Activated CD8-positive, alpha-beta T cell treated with anti-CD3 and anti-CD28 coated beads for 36 hours (primary cell): ENCODE measurements at regions not wholly inside any gene's neighbourhood (a gene's known extent, or its start where the extent isn't known, plus 50 kb on each side); places are given as distances from the start of the nearest gene placed in this dataset.

Experiments
- ATAC-seq: fragments of 200-7000 bp; cut with Tn5 transposase; one replicate; pipeline ENCODE4 v1.10.0; 2021; ENCODE audit warnings: mild to moderate bottlenecking, moderate library complexity
- CTCF ChIA-PET: fragments of 350-600 bp; sonication (Branson Sonifier 250); formaldehyde crosslinking; loops from one replicate; lab custom pipeline; 2021; ENCODE audit warnings: antibody characterized with exemption; lab: Charles Lee
- POLR2A ChIA-PET: fragments of 350-600 bp; sonication (Branson Sonifier 250); formaldehyde crosslinking; loops from one replicate; lab custom pipeline; 2021; ENCODE audit warnings: antibody characterized with exemption; lab: Charles Lee
- DNase-seq: peaks from one replicate; pipeline ENCODE4 v3.0.0-alpha.2; 2020
- H3K27ac Mint-ChIP-seq: one replicate; pipeline ENCODE4 v1.8.0; 2021; ENCODE audit warnings: mild to moderate bottlenecking, mixed read lengths
- H3K27me3 Mint-ChIP-seq: one replicate; pipeline ENCODE4 v1.8.0; 2021; ENCODE audit warnings: mixed read lengths
- H3K36me3 Mint-ChIP-seq: one replicate; pipeline ENCODE4 v1.8.0; 2021; ENCODE audit warnings: low read depth, mixed read lengths
- H3K4me1 Mint-ChIP-seq: one replicate; pipeline ENCODE4 v1.8.0; 2021; ENCODE audit warnings: low read depth, mixed read lengths
- H3K4me3 Mint-ChIP-seq: one replicate; pipeline ENCODE4 v1.8.0; 2021; ENCODE audit warnings: mild to moderate bottlenecking, moderate library complexity, mixed read lengths
- H3K9me3 Mint-ChIP-seq: one replicate; pipeline ENCODE4 v1.8.0; 2021; ENCODE audit warnings: mixed read lengths
- intact Hi-C: fragments of 100-400 bp; cut with micrococcal nuclease; formaldehyde crosslinking; loops from one replicate; pipeline ENCODE4 v1.10.0; 2022
- TF ChIP-seq, protein P1 (sequence below): fragments of 200-600 bp; IDR thresholded peaks from one replicate; pipeline ENCODE4 v1.8.0; 2022; ENCODE audit warnings: antibody characterized with exemption, mild to moderate bottlenecking

DNA sequence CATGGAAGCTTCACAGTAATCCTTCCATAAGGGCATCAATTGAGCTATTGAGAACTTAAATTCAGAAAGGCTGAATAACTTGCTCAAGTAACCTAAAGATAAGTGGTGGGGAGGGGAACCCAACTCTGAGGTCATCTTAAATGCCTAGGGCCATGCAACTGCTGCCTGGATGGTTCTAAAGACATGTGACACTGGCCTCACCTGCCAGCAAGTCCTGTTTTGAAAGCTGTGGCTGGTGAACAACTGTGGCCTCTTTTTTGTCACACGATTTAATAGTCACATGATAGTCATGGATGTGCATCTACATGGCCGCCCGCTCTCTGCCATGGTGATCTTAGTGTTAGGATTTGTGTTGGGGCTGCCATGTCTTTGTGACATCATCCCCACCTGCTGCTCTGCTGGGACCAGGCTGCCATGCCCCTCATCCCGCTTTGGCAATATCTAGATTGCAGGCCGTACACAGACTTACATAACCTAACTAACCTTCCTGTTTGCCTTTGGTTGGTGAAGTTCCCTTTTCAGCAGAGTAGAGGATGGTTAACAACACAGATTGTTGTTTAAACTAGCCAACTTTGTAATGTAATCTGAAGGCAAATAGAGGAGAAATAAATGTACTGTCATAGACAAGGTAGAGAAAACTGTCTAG, 177.9 kb upstream of the SH3BP4 start:
- H3K9me3 Mint-ChIP-seq: no peaks in the 10 kb centered on the region
- ChIA-PET POLR2A (no interaction called here), CTCF (no interaction called here)
- DNase-seq (no peak), ATAC-seq (no peak)
- intact Hi-C loops: no loop called here
- peaks cover 11% of the 10 kb centered on the region for H3K27me3 Mint-ChIP-seq
- H3K27ac Mint-ChIP-seq: no peak overlapping the region
- TF ChIP-seq, protein P1, sequence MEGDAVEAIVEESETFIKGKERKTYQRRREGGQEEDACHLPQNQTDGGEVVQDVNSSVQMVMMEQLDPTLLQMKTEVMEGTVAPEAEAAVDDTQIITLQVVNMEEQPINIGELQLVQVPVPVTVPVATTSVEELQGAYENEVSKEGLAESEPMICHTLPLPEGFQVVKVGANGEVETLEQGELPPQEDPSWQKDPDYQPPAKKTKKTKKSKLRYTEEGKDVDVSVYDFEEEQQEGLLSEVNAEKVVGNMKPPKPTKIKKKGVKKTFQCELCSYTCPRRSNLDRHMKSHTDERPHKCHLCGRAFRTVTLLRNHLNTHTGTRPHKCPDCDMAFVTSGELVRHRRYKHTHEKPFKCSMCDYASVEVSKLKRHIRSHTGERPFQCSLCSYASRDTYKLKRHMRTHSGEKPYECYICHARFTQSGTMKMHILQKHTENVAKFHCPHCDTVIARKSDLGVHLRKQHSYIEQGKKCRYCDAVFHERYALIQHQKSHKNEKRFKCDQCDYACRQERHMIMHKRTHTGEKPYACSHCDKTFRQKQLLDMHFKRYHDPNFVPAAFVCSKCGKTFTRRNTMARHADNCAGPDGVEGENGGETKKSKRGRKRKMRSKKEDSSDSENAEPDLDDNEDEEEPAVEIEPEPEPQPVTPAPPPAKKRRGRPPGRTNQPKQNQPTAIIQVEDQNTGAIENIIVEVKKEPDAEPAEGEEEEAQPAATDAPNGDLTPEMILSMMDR: no peak
- H3K4me3 Mint-ChIP-seq: no peak overlapping the region
- no peaks in the 10 kb centered on the region for H3K36me3 Mint-ChIP-seq
- no peaks in the 10 kb centered on the region for H3K4me1 Mint-ChIP-seq

DNA sequence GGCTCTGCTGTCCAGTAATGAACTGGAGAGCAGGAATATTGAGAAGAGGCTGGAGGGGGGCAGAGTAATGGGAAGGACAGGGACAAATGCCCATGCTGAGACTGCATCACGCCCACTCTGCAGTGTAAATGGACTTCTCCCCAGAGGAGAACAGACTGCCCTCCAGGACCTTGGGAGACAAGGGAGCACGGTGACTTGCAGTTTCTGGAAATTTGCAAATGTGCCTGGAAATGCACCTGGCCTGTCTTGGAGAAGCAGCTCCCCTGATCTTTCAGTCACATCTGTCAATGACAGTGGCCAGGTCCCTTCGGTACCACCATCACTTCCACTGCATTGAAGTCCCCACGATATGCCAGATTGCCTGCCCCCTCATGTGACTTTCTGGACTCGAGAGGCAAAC, 178.7 kb upstream of the SH3BP4 start:
- peaks cover 11% of the 10 kb centered on the region for H3K27me3 Mint-ChIP-seq
- intact Hi-C loops: no loop called here

DNA sequence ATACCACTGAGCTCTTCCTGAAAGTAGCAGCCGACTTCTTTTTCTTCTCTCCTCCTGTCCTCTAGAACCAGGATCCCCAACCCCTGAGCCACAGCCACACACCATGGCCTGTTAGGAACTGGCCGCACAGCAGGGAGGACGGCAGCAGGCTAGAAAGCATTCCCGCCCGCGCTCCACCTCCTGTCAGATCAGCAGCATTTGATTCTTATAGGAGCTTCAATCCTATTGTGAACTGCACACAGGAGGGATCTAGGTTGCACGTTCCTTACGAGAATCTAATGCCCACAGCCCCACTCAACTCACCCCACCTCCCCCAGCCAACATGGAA, 179.1 kb upstream of the SH3BP4 start:
- ATAC-seq (no peak), DNase-seq (no peak)
- ChIA-PET POLR2A (no interaction called here), CTCF (no interaction called here)
- intact Hi-C loops: no loop called here
- no peaks in the 10 kb centered on the region for H3K36me3 Mint-ChIP-seq
- H3K4me3 Mint-ChIP-seq: no peak overlapping the region
- peaks cover 11% of the 10 kb centered on the region for H3K27me3 Mint-ChIP-seq
- H3K4me1 Mint-ChIP-seq: no peaks in the 10 kb centered on the region
- TF ChIP-seq, protein P1: no peak
- no peak overlapping the region for H3K27ac Mint-ChIP-seq
- H3K9me3 Mint-ChIP-seq: no peaks in the 10 kb centered on the region

More for the DNA sequence above, 178.7 kb upstream of the SH3BP4 start:
- CTCF ChIA-PET: no interaction called here
- Mint-ChIP-seq H3K4me1 (no peaks in the 10 kb centered on the region), H3K27ac (no peak overlapping the region), H3K36me3 (no peaks in the 10 kb centered on the region), H3K9me3 (no peaks in the 10 kb centered on the region), H3K4me3 (no peak overlapping the region)
- TF ChIP-seq, protein P1: no peak
- POLR2A ChIA-PET: no interaction called here
- no peak for DNase-seq
- no peak for ATAC-seq

DNA sequence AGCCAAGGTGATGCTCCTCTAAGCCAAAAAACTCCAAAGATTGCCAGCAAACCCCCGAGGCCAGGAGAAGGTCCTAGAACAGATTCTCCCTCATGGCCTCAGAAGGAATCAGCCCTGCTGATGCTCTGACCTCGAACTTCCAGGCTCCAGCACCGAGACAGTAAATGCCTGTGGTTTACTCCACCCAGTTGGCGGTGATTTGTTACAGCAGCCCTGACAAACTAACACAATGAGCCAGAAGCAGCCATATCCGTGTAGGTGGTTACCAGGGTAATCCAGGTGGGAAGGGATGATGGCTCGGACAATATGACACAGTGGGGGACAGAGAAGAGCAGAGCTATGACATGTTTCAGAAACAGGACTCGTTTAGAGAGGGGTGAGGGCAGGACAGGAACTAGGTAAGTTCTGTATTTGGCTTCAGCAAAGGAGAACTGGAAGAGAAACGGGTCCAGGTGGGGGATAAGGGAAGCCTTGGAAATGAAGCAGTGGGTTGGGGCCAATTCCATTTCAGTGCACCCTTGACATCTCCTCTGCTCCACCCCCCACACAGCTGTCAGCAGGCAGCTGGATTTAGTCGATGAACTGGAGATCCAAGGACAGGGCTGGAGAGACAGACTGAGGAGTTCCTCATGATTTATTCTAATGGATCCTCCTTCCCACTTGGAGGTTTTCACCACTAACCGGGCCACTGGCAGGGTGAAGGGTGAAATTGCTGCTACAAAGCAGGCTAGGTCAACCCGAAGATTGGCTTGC, 179.7 kb upstream of the SH3BP4 start:
- ChIA-PET POLR2A (no interaction called here), CTCF (no interaction called here)
- H3K27ac Mint-ChIP-seq: no peak overlapping the region
- no peak overlapping the region for H3K4me3 Mint-ChIP-seq
- no peaks in the 10 kb centered on the region for H3K4me1 Mint-ChIP-seq
- peaks cover 8% of the 10 kb centered on the region for H3K27me3 Mint-ChIP-seq
- TF ChIP-seq, protein P1: no peak
- intact Hi-C loops: no loop called here
- H3K9me3 Mint-ChIP-seq: no peaks in the 10 kb centered on the region
- no peaks in the 10 kb centered on the region for H3K36me3 Mint-ChIP-seq
- ATAC-seq (no peak), DNase-seq (no peak)

DNA sequence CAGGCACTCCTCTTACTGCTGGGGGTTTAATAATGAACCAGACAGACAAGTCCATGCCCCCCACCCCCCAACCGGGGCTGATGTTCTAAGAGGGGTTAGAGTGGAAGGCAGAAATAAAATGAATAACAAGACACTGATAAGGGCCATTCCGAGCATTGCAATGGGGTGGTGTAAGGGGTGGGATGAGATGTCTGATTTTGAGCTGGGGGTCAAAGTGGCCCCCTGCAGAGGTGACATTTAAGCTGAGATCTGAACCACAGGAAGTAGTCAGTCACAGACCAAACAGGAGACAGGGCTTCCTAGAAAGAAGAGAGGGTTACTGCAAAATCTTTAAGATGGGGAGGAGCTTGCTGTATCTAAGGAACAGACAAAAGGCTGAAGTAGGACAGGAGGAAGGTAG, 180.6 kb upstream of the SH3BP4 start:
- H3K27ac Mint-ChIP-seq: no peak overlapping the region
- no peak overlapping the region for H3K4me3 Mint-ChIP-seq
- no peak for ATAC-seq
- no peaks in the 10 kb centered on the region for H3K9me3 Mint-ChIP-seq
- H3K4me1 Mint-ChIP-seq: no peaks in the 10 kb centered on the region
- no peaks in the 10 kb centered on the region for H3K36me3 Mint-ChIP-seq
- TF ChIP-seq, protein P1: no peak
- intact Hi-C loops: no loop called here
- ChIA-PET POLR2A (no interaction called here), CTCF (no interaction called here)
- peaks cover 6% of the 10 kb centered on the region for H3K27me3 Mint-ChIP-seq
- no peak for DNase-seq
